Astrocyte (in vitro differentiated cells and primary cell): ENCODE measurements at regions not wholly inside any gene's neighbourhood (a gene's known extent, or its start where the extent isn't known, plus 50 kb on each side); places are given as distances from the start of the nearest gene placed in this dataset.

Experiments used
- DNase-seq: peaks from one replicate; pipeline ENCODE4 v3.0.0-alpha.2; 2010; ENCODE audit warnings: low read depth
- FAIRE-seq: peaks from 2 replicates; lab custom pipeline; 2011; peaks lifted over from hg19 to GRCh38; lab: Jason Lieb, UNC
- H2AFZ ChIP-seq: 2 replicates; pipeline ENCODE4 v1.6.0; 2012; ENCODE audit warnings: low read depth, low read length, inconsistent platforms
- H3K27ac ChIP-seq: 2 replicates; pipeline ENCODE4 v1.5.1; 2011; ENCODE audit warnings: low read depth, low read length, inconsistent platforms
- H3K27me3 ChIP-seq: 2 replicates; pipeline ENCODE4 v1.6.0; 2011; ENCODE audit warnings: low read length, inconsistent platforms; ENCODE audit not compliant: insufficient read depth
- H3K36me3 ChIP-seq: 2 replicates; pipeline ENCODE4 v1.5.1; 2011; ENCODE audit warnings: low read length, inconsistent platforms; ENCODE audit not compliant: insufficient read depth
- H3K4me1 ChIP-seq: 2 replicates; pipeline ENCODE4 v1.5.1; 2011; ENCODE audit warnings: low read length, inconsistent platforms; ENCODE audit not compliant: insufficient read depth
- H3K4me2 ChIP-seq: 2 replicates; pipeline ENCODE4 v1.6.0; 2012; ENCODE audit warnings: low read length, inconsistent platforms
- H3K4me3 ChIP-seq: 2 replicates; pipeline ENCODE4 v1.5.1; 2011; ENCODE audit warnings: low read depth, mild to moderate bottlenecking, low read length, inconsistent platforms; ENCODE audit not compliant: insufficient read depth
- H3K79me2 ChIP-seq: 2 replicates; pipeline ENCODE4 v1.6.0; 2012; ENCODE audit warnings: mild to moderate bottlenecking, low read length, inconsistent platforms; ENCODE audit not compliant: insufficient read depth
- H3K9ac ChIP-seq: 2 replicates; pipeline ENCODE4 v1.6.0; 2012; ENCODE audit warnings: mild to moderate bottlenecking, low read length, inconsistent platforms
- H3K9me3 ChIP-seq: 2 replicates; pipeline ENCODE4 v1.5.1; 2012; ENCODE audit warnings: low read depth, mild to moderate bottlenecking, low read length, inconsistent platforms; ENCODE audit not compliant: insufficient read depth
- H4K20me1 ChIP-seq: 2 replicates; pipeline ENCODE4 v1.6.0; 2012; ENCODE audit warnings: low read length, inconsistent platforms; ENCODE audit not compliant: insufficient read depth
- H3K27ac Mint-ChIP-seq: one replicate; pipeline ENCODE4 v1.8.0; 2021; ENCODE audit warnings: mild to moderate bottlenecking, mixed read lengths; ENCODE audit not compliant: unreplicated experiment
- H3K27me3 Mint-ChIP-seq: one replicate; pipeline ENCODE4 v1.8.0; 2021; ENCODE audit warnings: low read depth, mixed read lengths; ENCODE audit not compliant: unreplicated experiment
- H3K36me3 Mint-ChIP-seq: one replicate; pipeline ENCODE4 v1.8.0; 2021; ENCODE audit warnings: low read depth, mixed read lengths; ENCODE audit not compliant: unreplicated experiment
- H3K4me1 Mint-ChIP-seq: one replicate; pipeline ENCODE4 v1.8.0; 2021; ENCODE audit warnings: low read depth, mixed read lengths; ENCODE audit not compliant: unreplicated experiment
- H3K4me3 Mint-ChIP-seq: one replicate; pipeline ENCODE4 v1.8.0; 2021; ENCODE audit warnings: mild to moderate bottlenecking, moderate library complexity, mixed read lengths; ENCODE audit not compliant: unreplicated experiment
- H3K9me3 Mint-ChIP-seq: one replicate; pipeline ENCODE4 v1.8.0; 2021; ENCODE audit warnings: mild to moderate bottlenecking, mixed read lengths; ENCODE audit not compliant: unreplicated experiment
- EZH2 ChIP-seq: IDR thresholded peaks from 2 replicates; pipeline ENCODE4 v1.6.1; 2012; ENCODE audit warnings: mild to moderate bottlenecking, low read length, inconsistent platforms; ENCODE audit not compliant: insufficient read depth
- TF ChIP-seq, protein P1 (sequence below): IDR thresholded peaks from 2 replicates; pipeline ENCODE4 v1.5.1; 2011; ENCODE audit warnings: low read depth, mild to moderate bottlenecking, inconsistent platforms, low read length, moderate library complexity; ENCODE audit not compliant: insufficient read depth

DNA sequence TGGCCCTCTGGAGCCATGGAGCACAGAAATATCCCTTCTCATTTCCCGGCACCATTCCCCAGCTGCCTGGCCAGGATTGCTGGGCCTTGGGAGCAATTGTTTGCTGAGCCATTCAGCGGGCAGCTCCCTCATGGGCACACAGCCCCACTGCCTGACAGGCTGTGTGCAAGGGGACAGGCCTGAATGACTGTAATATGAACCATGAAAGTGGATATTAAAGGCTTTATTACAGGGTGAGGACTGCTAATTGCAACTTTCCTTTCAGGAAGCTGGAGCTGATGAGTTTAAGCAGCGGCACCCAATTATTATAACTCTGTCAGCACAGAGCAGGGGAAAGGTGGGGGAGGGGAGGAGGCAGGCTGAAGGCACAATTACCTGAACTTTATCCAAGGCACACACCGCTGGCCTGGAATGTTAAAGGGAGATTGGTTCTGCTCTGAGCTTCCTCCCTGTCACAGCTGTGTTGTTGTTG, 159.8 kb upstream of the SDK2 start:
- peaks cover 1% of the 10 kb centered on the region for H3K4me1 ChIP-seq
- H3K4me3 Mint-ChIP-seq = no peak overlapping the region
- no peak for FAIRE-seq
- H3K36me3 Mint-ChIP-seq = peaks cover 3% of the 10 kb centered on the region
- no peak overlapping the region for H3K4me3 ChIP-seq
- no peaks in the 10 kb centered on the region for H4K20me1 ChIP-seq
- no peaks in the 10 kb centered on the region for H3K36me3 ChIP-seq
- TF ChIP-seq EZH2 = no peak
- TF ChIP-seq, protein P1, sequence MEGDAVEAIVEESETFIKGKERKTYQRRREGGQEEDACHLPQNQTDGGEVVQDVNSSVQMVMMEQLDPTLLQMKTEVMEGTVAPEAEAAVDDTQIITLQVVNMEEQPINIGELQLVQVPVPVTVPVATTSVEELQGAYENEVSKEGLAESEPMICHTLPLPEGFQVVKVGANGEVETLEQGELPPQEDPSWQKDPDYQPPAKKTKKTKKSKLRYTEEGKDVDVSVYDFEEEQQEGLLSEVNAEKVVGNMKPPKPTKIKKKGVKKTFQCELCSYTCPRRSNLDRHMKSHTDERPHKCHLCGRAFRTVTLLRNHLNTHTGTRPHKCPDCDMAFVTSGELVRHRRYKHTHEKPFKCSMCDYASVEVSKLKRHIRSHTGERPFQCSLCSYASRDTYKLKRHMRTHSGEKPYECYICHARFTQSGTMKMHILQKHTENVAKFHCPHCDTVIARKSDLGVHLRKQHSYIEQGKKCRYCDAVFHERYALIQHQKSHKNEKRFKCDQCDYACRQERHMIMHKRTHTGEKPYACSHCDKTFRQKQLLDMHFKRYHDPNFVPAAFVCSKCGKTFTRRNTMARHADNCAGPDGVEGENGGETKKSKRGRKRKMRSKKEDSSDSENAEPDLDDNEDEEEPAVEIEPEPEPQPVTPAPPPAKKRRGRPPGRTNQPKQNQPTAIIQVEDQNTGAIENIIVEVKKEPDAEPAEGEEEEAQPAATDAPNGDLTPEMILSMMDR = no peak
- no peak overlapping the region for H2AFZ ChIP-seq
- no peaks in the 10 kb centered on the region for H3K9me3 ChIP-seq
- H3K79me2 ChIP-seq = no peaks in the 10 kb centered on the region
- peaks cover 2% of the 10 kb centered on the region for H3K27me3 ChIP-seq
- no peak overlapping the region for H3K4me2 ChIP-seq
- H3K27me3 Mint-ChIP-seq = peaks cover 24% of the 10 kb centered on the region
- peaks cover 15% of the 10 kb centered on the region for H3K9me3 Mint-ChIP-seq
- DNase-seq = no peak
- no peak overlapping the region for H3K9ac ChIP-seq
- no peak overlapping the region for H3K27ac ChIP-seq
- H3K4me1 Mint-ChIP-seq = peaks cover 3% of the 10 kb centered on the region
- no peak overlapping the region for H3K27ac Mint-ChIP-seq

DNA sequence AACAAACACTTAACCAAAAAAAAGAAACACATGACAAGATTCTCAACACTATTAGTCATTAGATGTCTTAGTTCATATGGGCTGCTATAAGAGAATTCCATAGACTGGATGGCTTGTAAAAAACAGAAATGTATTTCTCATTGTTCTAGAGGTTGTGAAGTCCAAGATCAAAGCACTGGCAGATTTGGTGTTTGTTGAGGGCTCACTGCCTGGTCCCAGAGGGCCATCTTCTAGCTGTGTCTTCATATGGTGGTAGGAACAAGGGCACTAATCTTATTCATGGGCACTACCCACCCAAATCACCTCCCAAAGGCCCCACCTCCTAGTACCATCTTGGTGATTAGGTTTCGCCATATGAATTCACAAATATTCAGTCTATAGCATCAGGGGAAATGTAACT, 162.5 kb upstream of the SDK2 start:
- FAIRE-seq (no peak), DNase-seq (no peak)
- H3K36me3 ChIP-seq = no peaks in the 10 kb centered on the region
- no peak overlapping the region for H3K27ac ChIP-seq
- H3K9me3 ChIP-seq = no peaks in the 10 kb centered on the region
- no peak for TF ChIP-seq EZH2
- TF ChIP-seq, protein P1 = no peak
- no peak overlapping the region for H2AFZ ChIP-seq
- no peak overlapping the region for H3K4me2 ChIP-seq
- H3K4me1 Mint-ChIP-seq = no peaks in the 10 kb centered on the region
- peaks cover 18% of the 10 kb centered on the region for H3K27me3 Mint-ChIP-seq
- peaks cover 15% of the 10 kb centered on the region for H3K9me3 Mint-ChIP-seq
- no peaks in the 10 kb centered on the region for H3K79me2 ChIP-seq
- H3K27me3 ChIP-seq = no peaks in the 10 kb centered on the region
- no peak overlapping the region for H3K27ac Mint-ChIP-seq
- H3K4me3 ChIP-seq = no peak overlapping the region
- no peak overlapping the region for H3K4me3 Mint-ChIP-seq
- H3K9ac ChIP-seq = no peak overlapping the region
- H4K20me1 ChIP-seq = no peaks in the 10 kb centered on the region
- H3K4me1 ChIP-seq = no peaks in the 10 kb centered on the region
- H3K36me3 Mint-ChIP-seq = no peaks in the 10 kb centered on the region

DNA sequence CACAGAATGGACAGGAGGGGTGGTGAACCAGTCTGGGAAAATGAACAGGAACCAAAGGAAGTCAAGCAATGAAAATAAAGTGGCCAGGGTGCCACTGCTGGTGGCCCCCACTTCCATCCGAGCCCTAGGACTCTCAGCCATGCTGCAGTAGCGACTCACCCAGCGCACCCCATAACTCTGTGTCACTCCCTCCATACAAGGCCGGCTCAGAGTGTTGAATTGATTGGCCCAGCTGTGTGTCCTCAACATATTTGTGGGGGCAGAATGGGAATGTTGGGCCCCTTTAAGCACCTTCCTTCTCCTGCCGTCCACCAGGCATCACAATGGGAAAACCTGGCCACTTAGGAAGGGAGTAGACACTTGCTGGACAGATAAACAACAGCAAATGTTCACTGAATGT, 169.0 kb upstream of the SDK2 start:
- no peaks in the 10 kb centered on the region for H3K36me3 ChIP-seq
- H3K27ac ChIP-seq = no peak overlapping the region
- Mint-ChIP-seq H3K36me3 (no peaks in the 10 kb centered on the region), H3K27ac (no peak overlapping the region), H3K27me3 (peaks cover 20% of the 10 kb centered on the region), H3K4me1 (no peaks in the 10 kb centered on the region), H3K9me3 (no peaks in the 10 kb centered on the region), H3K4me3 (no peak overlapping the region)
- H3K9ac ChIP-seq = no peak overlapping the region
- DNase-seq (no peak), FAIRE-seq (no peak)
- H4K20me1 ChIP-seq = no peaks in the 10 kb centered on the region
- TF ChIP-seq EZH2 = no peak
- TF ChIP-seq, protein P1 = no peak
- no peak overlapping the region for H3K4me2 ChIP-seq
- H2AFZ ChIP-seq = no peak overlapping the region
- no peaks in the 10 kb centered on the region for H3K4me1 ChIP-seq
- H3K79me2 ChIP-seq = no peaks in the 10 kb centered on the region
- H3K4me3 ChIP-seq = no peak overlapping the region
- H3K9me3 ChIP-seq = no peaks in the 10 kb centered on the region
- peaks cover 2% of the 10 kb centered on the region for H3K27me3 ChIP-seq
